DOHH2 (cell line): ENCODE measurements at regions not wholly inside any gene's neighbourhood (a gene's known extent, or its start where the extent isn't known, plus 50 kb on each side); places are given as distances from the start of the nearest gene placed in this dataset.

Source experiments
- H3F3A ChIP-seq: fragments of 200-600 bp; sonication (generic), shearing (Covaris generic); 2 replicates; pipeline ENCODE4 v1.6.0; 2016; ENCODE audit warnings: antibody characterized with exemption, mild to moderate bottlenecking; ENCODE audit not compliant: control insufficient read depth, insufficient read depth
- H3K27ac ChIP-seq: fragments of 200-600 bp; sonication (generic); 2 replicates; pipeline ENCODE4 v1.5.1; 2014; ENCODE audit warnings: low read depth, mild to moderate bottlenecking, low read length, moderate library complexity
- H3K27me3 ChIP-seq: fragments of 200-600 bp; sonication (generic); 2 replicates; pipeline ENCODE4 v1.6.1; 2014; ENCODE audit warnings: mild to moderate bottlenecking, low read length, mixed read lengths; ENCODE audit not compliant: control insufficient read depth
- H3K36me3 ChIP-seq: fragments of 200-600 bp; sonication (generic); 2 replicates; pipeline ENCODE4 v1.6.1; 2014; ENCODE audit warnings: mild to moderate bottlenecking, low read length, moderate library complexity, mixed read lengths; ENCODE audit not compliant: control insufficient read depth
- H3K4me1 ChIP-seq: fragments of 200-600 bp; sonication (generic); 2 replicates; pipeline ENCODE4 v1.6.1; 2014; ENCODE audit warnings: mild to moderate bottlenecking, low read length, mixed read lengths; ENCODE audit not compliant: control insufficient read depth
- H3K4me2 ChIP-seq: fragments of 200-600 bp; sonication (generic); 2 replicates; pipeline ENCODE4 v1.6.0; 2014; ENCODE audit warnings: mild to moderate bottlenecking, low read length, moderate library complexity
- H3K4me3 ChIP-seq: fragments of 200-600 bp; sonication (generic); 2 replicates; pipeline ENCODE4 v1.5.1; 2014; ENCODE audit warnings: mild to moderate bottlenecking, low read length, mixed read lengths
- H3K79me2 ChIP-seq: fragments of 200-600 bp; sonication (generic); 2 replicates; pipeline ENCODE4 v1.6.1; 2014; ENCODE audit warnings: mild to moderate bottlenecking, low read length, mixed read lengths; ENCODE audit not compliant: control insufficient read depth
- H3K9me2 ChIP-seq: fragments of 200-600 bp; sonication (generic); replicated peaks from 2 replicates; pipeline ENCODE4 v1.6.1; 2014; ENCODE audit warnings: mild to moderate bottlenecking, low read length, mixed read lengths; ENCODE audit not compliant: control insufficient read depth
- H3K9me3 ChIP-seq: fragments of 200-600 bp; sonication (generic); 2 replicates; pipeline ENCODE4 v1.6.1; 2014; ENCODE audit warnings: antibody characterized with exemption, low read length, mixed read lengths; ENCODE audit not compliant: control insufficient read depth, insufficient read depth
- H4K20me1 ChIP-seq: fragments of 200-600 bp; sonication (generic); 2 replicates; pipeline ENCODE4 v1.6.0; 2014; ENCODE audit warnings: low read depth, mild to moderate bottlenecking, antibody characterized with exemption, low read length, moderate library complexity; ENCODE audit not compliant: control insufficient read depth, insufficient read depth
- CTCF ChIP-seq: fragments of 200-600 bp; sonication (generic); IDR thresholded peaks from one replicate; pipeline ENCODE4 v1.5.1; 2014; ENCODE audit warnings: antibody characterized with exemption, mild to moderate bottlenecking, low read depth, low read length; ENCODE audit not compliant: poor library complexity, severe bottlenecking
- EZH2phosphoT487 ChIP-seq: fragments of 200-600 bp; sonication (generic); IDR thresholded peaks from 2 replicates; pipeline ENCODE4 v1.6.1; 2017; ENCODE audit warnings: borderline replicate concordance, mild to moderate bottlenecking, antibody characterized with exemption, low read length, moderate library complexity, mixed read lengths

GRCh38 chr10:36457751-36458150 is 667.6 kb upstream of the ANKRD30A start:
- no peak overlapping the region for H3K27ac ChIP-seq
- no peaks in the 10 kb centered on the region for H3F3A ChIP-seq

GRCh38 chr10:36455526-36456133 is 669.8 kb upstream of the ANKRD30A start:
- H3K9me2 ChIP-seq: no peaks in the 10 kb centered on the region
- H3K27ac ChIP-seq: no peak overlapping the region
- H3K4me3 ChIP-seq: no peak overlapping the region
- no peaks in the 10 kb centered on the region for H3K79me2 ChIP-seq
- no peaks in the 10 kb centered on the region for H3K4me1 ChIP-seq
- no peaks in the 10 kb centered on the region for H3F3A ChIP-seq
- H3K9me3 ChIP-seq: no peaks in the 10 kb centered on the region
- H3K4me2 ChIP-seq: no peak overlapping the region
- no peaks in the 10 kb centered on the region for H3K36me3 ChIP-seq
- TF ChIP-seq EZH2phosphoT487 (no peak), CTCF (no peak)
- H3K27me3 ChIP-seq: no peaks in the 10 kb centered on the region
- H4K20me1 ChIP-seq: no peaks in the 10 kb centered on the region

More at GRCh38 chr10:36457751-36458150, 667.6 kb upstream of the ANKRD30A start:
- TF ChIP-seq EZH2phosphoT487 (no peak), CTCF (no peak)
- H4K20me1 ChIP-seq: no peaks in the 10 kb centered on the region
- H3K4me2 ChIP-seq: no peak overlapping the region
- no peak overlapping the region for H3K4me3 ChIP-seq
- H3K27me3 ChIP-seq: no peaks in the 10 kb centered on the region
- H3K4me1 ChIP-seq: no peaks in the 10 kb centered on the region
- H3K9me2 ChIP-seq: no peaks in the 10 kb centered on the region
- no peaks in the 10 kb centered on the region for H3K9me3 ChIP-seq
- no peaks in the 10 kb centered on the region for H3K79me2 ChIP-seq
- no peaks in the 10 kb centered on the region for H3K36me3 ChIP-seq

GRCh38 chr10:36452851-36453250 is 672.5 kb upstream of the ANKRD30A start:
- H3K4me3 ChIP-seq: no peak overlapping the region
- no peaks in the 10 kb centered on the region for H3K9me3 ChIP-seq
- TF ChIP-seq CTCF: no peak
- TF ChIP-seq EZH2phosphoT487: no peak
- no peaks in the 10 kb centered on the region for H3K27me3 ChIP-seq
- H3K9me2 ChIP-seq: no peaks in the 10 kb centered on the region
- H4K20me1 ChIP-seq: no peaks in the 10 kb centered on the region
- H3K27ac ChIP-seq: no peak overlapping the region
- no peaks in the 10 kb centered on the region for H3F3A ChIP-seq
- no peaks in the 10 kb centered on the region for H3K36me3 ChIP-seq
- no peak overlapping the region for H3K4me2 ChIP-seq
- H3K79me2 ChIP-seq: no peaks in the 10 kb centered on the region
- no peaks in the 10 kb centered on the region for H3K4me1 ChIP-seq
